Endodermal cell (in vitro differentiated cells): ENCODE measurements at regions not wholly inside any gene's neighbourhood (a gene's known extent, or its start where the extent isn't known, plus 50 kb on each side); places are given as distances from the start of the nearest gene placed in this dataset.

Experiments used
- DNase-seq: peaks from one replicate; pipeline ENCODE4 v3.0.0-alpha.2; 2017
- H3K27ac ChIP-seq: 2 replicates; pipeline ENCODE4 v1.5.1; 2013; ENCODE audit warnings: mild to moderate bottlenecking, low read depth, low read length, moderate library complexity
- H3K27me3 ChIP-seq: 2 replicates; pipeline ENCODE4 v1.6.1; 2013; ENCODE audit warnings: mild to moderate bottlenecking, low read length, moderate library complexity; ENCODE audit not compliant: insufficient read depth, control insufficient read depth, poor library complexity, severe bottlenecking
- H3K36me3 ChIP-seq: 2 replicates; pipeline ENCODE4 v1.7.0; 2013; ENCODE audit warnings: mild to moderate bottlenecking, low read length, moderate library complexity; ENCODE audit not compliant: control insufficient read depth, insufficient read depth
- H3K4me1 ChIP-seq: one replicate; pipeline ENCODE4 v1.7.0; 2013; ENCODE audit warnings: low read length; ENCODE audit not compliant: control insufficient read depth, insufficient read depth
- H3K4me3 ChIP-seq: 2 replicates; pipeline ENCODE4 v1.5.1; 2013; ENCODE audit warnings: mild to moderate bottlenecking, low read length, moderate library complexity
- H3K9ac ChIP-seq: 2 replicates; pipeline ENCODE4 v1.6.1; 2013; ENCODE audit warnings: mild to moderate bottlenecking, low read length, moderate library complexity; ENCODE audit not compliant: poor library complexity, severe bottlenecking; ENCODE audit errors: extremely low read depth
- H3K9me3 ChIP-seq: 2 replicates; pipeline ENCODE4 v1.6.1; 2013; ENCODE audit warnings: mild to moderate bottlenecking, low read length, moderate library complexity; ENCODE audit not compliant: control insufficient read depth
- H3K27ac Mint-ChIP-seq: 2 replicates; pipeline ENCODE4 v1.8.0; 2020; ENCODE audit warnings: mixed read lengths
- H3K27me3 Mint-ChIP-seq: 2 replicates; pipeline ENCODE4 v1.8.0; 2021; ENCODE audit warnings: mild to moderate bottlenecking, mixed read lengths; ENCODE audit not compliant: insufficient read depth
- H3K36me3 Mint-ChIP-seq: 2 replicates; pipeline ENCODE4 v1.8.0; 2020; ENCODE audit warnings: low read depth, mixed read lengths
- H3K4me1 Mint-ChIP-seq: 2 replicates; pipeline ENCODE4 v1.8.0; 2020; ENCODE audit warnings: mixed read lengths
- H3K4me3 Mint-ChIP-seq: 2 replicates; pipeline ENCODE4 v1.8.0; 2020; ENCODE audit warnings: mild to moderate bottlenecking, moderate library complexity, mixed read lengths
- H3K9me3 Mint-ChIP-seq: 2 replicates; pipeline ENCODE4 v1.8.0; 2020; ENCODE audit warnings: mild to moderate bottlenecking, mixed read lengths
- CTCF ChIP-seq: fragments of 200-600 bp; sonication (generic); conservative IDR thresholded peaks from 2 replicates; pipeline ENCODE4 v1.5.0; 2021; ENCODE audit warnings: antibody characterized with exemption, mild to moderate bottlenecking
- WGBS, 2 experiments: methylation state at CpG; one replicate each; pipeline versions ENCODE4 v1.1.5 to v1.1.7; 2013; ENCODE audit warnings: missing lambda C conversion rate in 2 of 2, mixed read lengths in 1 of 2; ENCODE audit not compliant: insufficient coverage in 1 of 2, insufficient read length in 1 of 2; 5-methylcytosine and 5-hydroxymethylcytosine counted together

GRCh38 chr4:29415771-29416170, 1304.4 kb upstream of the PCDH7 start:
- no peak overlapping the region for H3K4me3 Mint-ChIP-seq
- no peaks in the 10 kb centered on the region for H3K36me3 Mint-ChIP-seq
- Histone ChIP-seq H3K9me3 (no peaks in the 10 kb centered on the region), H3K27ac (no peak overlapping the region), H3K27me3 (no peaks in the 10 kb centered on the region), H3K4me3 (no peak overlapping the region), H3K4me1 (no peaks in the 10 kb centered on the region), H3K9ac (no peak overlapping the region), H3K36me3 (no peaks in the 10 kb centered on the region)
- no peaks in the 10 kb centered on the region for H3K9me3 Mint-ChIP-seq
- no peaks in the 10 kb centered on the region for H3K4me1 Mint-ChIP-seq
- no peak for TF ChIP-seq CTCF
- no peaks in the 10 kb centered on the region for H3K27me3 Mint-ChIP-seq
- no peak overlapping the region for H3K27ac Mint-ChIP-seq
- no peak for DNase-seq
- 90 to 100% methylated on average over 2 to 3 of the region's 3 CpGs for WGBS, 2 experiments

DNA sequence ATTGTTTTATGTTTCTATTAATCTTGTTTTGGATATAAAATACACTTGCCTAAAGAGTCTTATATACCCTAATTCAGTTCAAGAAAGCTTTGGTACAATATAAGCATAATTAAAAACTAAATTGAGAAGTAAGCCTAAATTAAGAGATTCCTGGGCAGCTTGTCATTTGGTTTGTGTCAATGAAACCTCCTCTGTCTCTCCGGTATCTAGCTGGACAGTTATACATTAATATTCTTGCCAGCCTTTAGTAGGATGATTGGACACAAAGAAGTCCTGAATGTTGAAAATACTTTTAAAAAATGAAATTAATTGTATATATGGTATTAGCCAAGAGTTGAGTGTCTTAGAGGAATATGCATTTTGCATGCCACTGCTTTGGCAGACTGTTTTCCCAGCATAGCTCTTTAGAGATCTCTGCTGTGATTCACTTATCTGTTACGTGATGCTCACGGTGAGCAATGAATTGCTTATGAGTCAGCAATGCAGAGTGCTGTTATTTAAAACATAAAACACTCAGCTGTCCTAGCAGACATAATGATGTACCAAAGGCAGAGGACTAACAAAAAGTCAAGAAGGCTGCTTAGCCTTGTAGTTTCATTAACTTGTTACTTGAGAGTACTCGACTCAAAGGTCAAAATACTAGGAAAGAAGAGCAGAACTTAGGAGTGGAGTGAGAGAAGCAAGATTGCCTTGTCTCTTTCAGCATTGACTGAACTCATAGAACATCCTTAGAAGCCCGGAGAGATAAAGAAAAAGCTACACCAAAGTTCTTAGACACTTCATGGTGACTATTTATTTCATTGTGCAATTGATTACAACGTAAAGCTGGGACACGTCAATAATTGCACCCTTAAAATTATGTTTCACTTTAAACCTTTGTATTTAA, 1296.1 kb upstream of the PCDH7 start:
- peak overlapping the region; percentile 18 for H3K27ac ChIP-seq
- no peak for TF ChIP-seq CTCF
- no peaks in the 10 kb centered on the region for H3K27me3 ChIP-seq
- no peak overlapping the region for H3K27ac Mint-ChIP-seq
- H3K36me3 ChIP-seq: no peaks in the 10 kb centered on the region
- H3K36me3 Mint-ChIP-seq: no peaks in the 10 kb centered on the region
- H3K4me1 Mint-ChIP-seq: no peaks in the 10 kb centered on the region
- no peak overlapping the region for H3K4me3 ChIP-seq
- H3K9ac ChIP-seq: no peak overlapping the region
- no peak for DNase-seq
- no peaks in the 10 kb centered on the region for H3K9me3 Mint-ChIP-seq
- H3K4me1 ChIP-seq: no peaks in the 10 kb centered on the region
- H3K9me3 ChIP-seq: no peaks in the 10 kb centered on the region
- H3K4me3 Mint-ChIP-seq: no peak overlapping the region
- H3K27me3 Mint-ChIP-seq: no peaks in the 10 kb centered on the region
- WGBS, 2 experiments: 78 to 84% methylated on average over 5 to 7 of the region's 7 CpGs

- Histone ChIP-seq H3K36me3 (no peaks in the 10 kb centered on the region), H3K27ac (no peak overlapping the region), H3K9ac (no peak overlapping the region), H3K9me3 (no peaks in the 10 kb centered on the region), H3K4me1 (no peaks in the 10 kb centered on the region), H3K27me3 (no peaks in the 10 kb centered on the region), H3K4me3 (no peak overlapping the region)
- no peak overlapping the region for H3K27ac Mint-ChIP-seq
- no peaks in the 10 kb centered on the region for H3K9me3 Mint-ChIP-seq
- no peak for TF ChIP-seq CTCF
- H3K36me3 Mint-ChIP-seq: no peaks in the 10 kb centered on the region
- 87 to 91% methylated on average over 3 of the region's 5 CpGs for WGBS, 2 experiments
- no peaks in the 10 kb centered on the region for H3K27me3 Mint-ChIP-seq
- DNase-seq: no peak
- no peak overlapping the region for H3K4me3 Mint-ChIP-seq
- H3K4me1 Mint-ChIP-seq: no peaks in the 10 kb centered on the region
These were observed 1266.8 kb upstream of the PCDH7 start for GRCh38 chr4:29453303-29453820.
